ENCODE measurements at regions not wholly inside any gene's neighbourhood (a gene's known extent, or its start where the extent isn't known, plus 50 kb on each side); places are given as distances from the start of the nearest gene placed in this dataset.

DNA sequence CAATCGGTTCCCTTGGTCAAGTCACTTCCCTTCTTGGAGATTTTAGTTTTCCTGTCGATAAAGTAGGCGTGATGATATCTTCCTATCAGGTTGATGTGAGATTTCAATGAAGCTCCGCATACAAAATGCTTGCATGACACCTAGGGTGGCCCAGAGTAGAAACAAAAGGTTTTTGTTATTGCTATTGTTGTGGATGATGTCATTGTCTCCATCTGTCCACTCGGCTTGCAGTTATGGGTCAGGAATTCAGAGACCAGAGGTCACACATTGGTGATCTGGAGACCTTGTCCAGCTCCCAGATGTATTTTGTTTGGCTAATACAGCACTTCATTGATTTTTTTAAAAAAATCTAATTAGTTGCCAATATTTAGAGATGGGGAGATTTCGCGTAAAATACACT, 382.1 kb downstream of the MN1 start:
- no peak overlapping the region for H3K9ac ChIP-seq (ENCODE audit: low read depth, low read length)
- no peak overlapping the region for H3K27ac ChIP-seq (ENCODE audit: low read depth, low read length)
- H3K27me3 ChIP-seq (ENCODE audit: control insufficient read depth, insufficient read depth, low read length), result no peaks in the 10 kb centered on the region
- peaks cover 25% of the 10 kb centered on the region for H3K4me1 ChIP-seq (ENCODE audit: control insufficient read depth, insufficient read depth, low read length)
- no peak overlapping the region for H3K4me3 ChIP-seq (ENCODE audit: low read depth, low read length)
- no peaks in the 10 kb centered on the region for H3K9me3 ChIP-seq (ENCODE audit: control insufficient read depth, insufficient read depth, low read length)
- no peaks in the 10 kb centered on the region for H3K36me3 ChIP-seq (ENCODE audit: control insufficient read depth, insufficient read depth, low read length)

DNA sequence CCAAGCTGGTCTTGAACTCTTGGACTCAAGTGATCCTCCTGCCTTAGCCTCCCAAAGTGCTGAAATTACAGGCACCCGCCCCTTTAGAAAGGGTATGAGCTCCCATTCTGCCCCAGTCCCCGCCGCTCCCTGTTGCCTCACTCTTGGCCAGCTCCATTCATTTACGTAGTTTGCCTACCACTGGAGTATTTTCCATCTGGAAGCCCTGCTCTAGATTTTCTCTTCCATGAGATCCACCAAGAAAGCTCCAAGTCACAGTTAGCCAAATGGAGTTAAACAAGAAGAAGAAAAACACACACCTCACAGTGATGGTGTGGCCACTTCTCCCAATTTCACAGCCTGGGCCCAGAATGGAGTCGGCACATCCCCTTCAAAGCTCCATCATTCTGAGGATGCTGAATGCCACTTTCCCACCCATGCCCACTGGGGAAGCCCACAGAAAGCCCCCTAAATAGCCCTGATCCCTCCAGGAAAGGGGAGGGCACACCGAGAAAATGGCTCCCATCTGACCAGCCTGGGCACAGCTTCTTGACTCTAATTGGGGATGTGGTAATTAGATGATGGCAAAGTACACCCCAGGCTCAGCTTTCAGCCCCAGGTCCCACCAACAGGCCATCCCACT, 381.2 kb downstream of the MN1 start:
- H3K36me3 ChIP-seq (ENCODE audit: control insufficient read depth, insufficient read depth, low read length), result no peaks in the 10 kb centered on the region
- no peak overlapping the region for H3K4me3 ChIP-seq (ENCODE audit: low read depth, low read length)
- H3K27me3 ChIP-seq (ENCODE audit: control insufficient read depth, insufficient read depth, low read length), result no peaks in the 10 kb centered on the region
- no peaks in the 10 kb centered on the region for H3K9me3 ChIP-seq (ENCODE audit: control insufficient read depth, insufficient read depth, low read length)
- H3K27ac ChIP-seq (ENCODE audit: low read depth, low read length), result no peak overlapping the region
- H3K9ac ChIP-seq (ENCODE audit: low read depth, low read length), result no peak overlapping the region
- H3K4me1 ChIP-seq (ENCODE audit: control insufficient read depth, insufficient read depth, low read length), result peaks cover 18% of the 10 kb centered on the region

GRCh38 chr22:27420817-27421361, 380.7 kb downstream of the MN1 start:
- Histone ChIP-seq H3K4me1 (ENCODE audit: control insufficient read depth, insufficient read depth, low read length) (peaks cover 18% of the 10 kb centered on the region), H3K9me3 (ENCODE audit: control insufficient read depth, insufficient read depth, low read length) (no peaks in the 10 kb centered on the region), H3K27ac (ENCODE audit: low read depth, low read length) (no peak overlapping the region), H3K4me3 (ENCODE audit: low read depth, low read length) (no peak overlapping the region), H3K9ac (ENCODE audit: low read depth, low read length) (no peak overlapping the region), H3K36me3 (ENCODE audit: control insufficient read depth, insufficient read depth, low read length) (no peaks in the 10 kb centered on the region), H3K27me3 (ENCODE audit: control insufficient read depth, insufficient read depth, low read length) (no peaks in the 10 kb centered on the region)

DNA sequence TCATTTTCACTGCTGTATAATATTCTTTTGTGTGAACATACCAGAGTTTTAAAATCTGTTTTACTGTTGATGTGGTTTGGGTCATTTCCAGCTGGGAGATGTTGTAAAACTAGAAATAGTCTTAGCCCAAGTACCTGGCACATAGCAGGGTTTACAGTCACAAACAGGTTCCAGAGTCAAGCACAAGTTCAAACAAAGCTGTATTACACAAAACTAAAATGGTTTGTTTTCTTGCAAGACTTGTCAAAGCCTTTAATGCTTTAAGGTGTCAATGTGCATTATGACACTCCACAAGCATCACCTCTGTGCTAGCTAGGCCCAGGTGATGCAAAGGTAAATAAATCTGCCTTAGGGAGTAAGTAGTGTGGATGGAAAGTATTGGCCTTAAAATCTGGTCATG, 379.1 kb downstream of the MN1 start:
- Histone ChIP-seq H3K27ac (ENCODE audit: low read depth, low read length) (no peak overlapping the region), H3K9me3 (ENCODE audit: control insufficient read depth, insufficient read depth, low read length) (no peaks in the 10 kb centered on the region), H3K4me3 (ENCODE audit: low read depth, low read length) (no peak overlapping the region), H3K9ac (ENCODE audit: low read depth, low read length) (no peak overlapping the region), H3K36me3 (ENCODE audit: control insufficient read depth, insufficient read depth, low read length) (no peaks in the 10 kb centered on the region), H3K4me1 (ENCODE audit: control insufficient read depth, insufficient read depth, low read length) (peaks cover 9% of the 10 kb centered on the region), H3K27me3 (ENCODE audit: control insufficient read depth, insufficient read depth, low read length) (no peaks in the 10 kb centered on the region)

DNA sequence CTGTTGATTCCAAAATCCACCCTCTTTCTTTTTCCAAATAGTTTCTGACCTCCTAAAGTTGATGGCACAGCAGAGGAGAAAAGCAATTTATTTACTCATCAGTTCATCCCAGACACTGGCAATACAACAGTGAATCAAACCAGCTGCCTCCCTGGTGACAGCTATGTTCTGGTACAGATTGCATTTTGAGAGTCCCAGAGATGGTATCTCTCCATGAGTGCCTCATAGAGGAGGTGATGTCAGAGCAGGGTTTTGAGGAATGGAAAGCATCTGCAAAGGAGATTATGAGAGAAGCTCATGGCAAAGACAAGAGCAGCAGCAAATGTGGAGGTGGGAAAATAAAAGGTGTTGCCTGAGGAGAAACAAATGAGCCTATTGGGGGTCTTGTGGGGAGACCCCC, 377.2 kb downstream of the MN1 start:
- Histone ChIP-seq H3K27ac (ENCODE audit: low read depth, low read length) (no peak overlapping the region), H3K27me3 (ENCODE audit: control insufficient read depth, insufficient read depth, low read length) (no peaks in the 10 kb centered on the region), H3K9me3 (ENCODE audit: control insufficient read depth, insufficient read depth, low read length) (no peaks in the 10 kb centered on the region), H3K9ac (ENCODE audit: low read depth, low read length) (no peak overlapping the region), H3K4me1 (ENCODE audit: control insufficient read depth, insufficient read depth, low read length) (peaks cover 2% of the 10 kb centered on the region), H3K4me3 (ENCODE audit: low read depth, low read length) (no peak overlapping the region), H3K36me3 (ENCODE audit: control insufficient read depth, insufficient read depth, low read length) (no peaks in the 10 kb centered on the region)

GRCh38 chr22:27429476-27429875, 372.1 kb downstream of the MN1 start:
- H3K27me3 ChIP-seq (ENCODE audit: control insufficient read depth, insufficient read depth, low read length), result no peaks in the 10 kb centered on the region
- no peaks in the 10 kb centered on the region for H3K36me3 ChIP-seq (ENCODE audit: control insufficient read depth, insufficient read depth, low read length)

DNA sequence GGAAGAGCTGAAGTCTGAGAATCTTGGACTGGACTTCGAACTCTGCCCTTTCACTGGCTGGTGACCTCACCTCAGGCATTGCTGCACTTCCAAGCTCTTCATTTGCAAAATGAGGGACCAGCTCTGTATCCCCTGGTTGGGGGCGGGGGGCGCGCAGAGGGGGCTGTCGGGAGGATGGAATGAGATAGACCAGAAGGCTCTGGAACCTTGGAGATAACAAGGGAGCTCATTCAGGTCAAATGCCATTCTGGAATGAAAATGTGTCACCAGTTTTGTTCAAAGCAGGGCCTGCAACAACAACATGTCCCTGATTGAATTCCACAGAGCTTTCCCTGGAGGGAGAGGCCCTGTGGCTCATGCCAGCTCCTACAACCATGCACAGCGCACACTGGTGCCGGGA, 370.5 kb downstream of the MN1 start:
- H3K36me3 ChIP-seq (ENCODE audit: control insufficient read depth, insufficient read depth, low read length), result no peaks in the 10 kb centered on the region
- H3K9me3 ChIP-seq (ENCODE audit: control insufficient read depth, insufficient read depth, low read length), result 0 out of 2 replicates have a peak, but pooled peaks cover 6% of the 10 kb centered on the region
- peaks cover 9% of the 10 kb centered on the region for H3K4me1 ChIP-seq (ENCODE audit: control insufficient read depth, insufficient read depth, low read length)
- H3K27me3 ChIP-seq (ENCODE audit: control insufficient read depth, insufficient read depth, low read length), result no peaks in the 10 kb centered on the region
- H3K4me3 ChIP-seq (ENCODE audit: low read depth, low read length), result no peak overlapping the region
- no peak overlapping the region for H3K27ac ChIP-seq (ENCODE audit: low read depth, low read length)
- no peak overlapping the region for H3K9ac ChIP-seq (ENCODE audit: low read depth, low read length)

More at GRCh38 chr22:27429476-27429875, 372.1 kb downstream of the MN1 start:
- H3K4me3 ChIP-seq (ENCODE audit: low read depth, low read length), result no peak overlapping the region
- 0 out of 2 replicates have a peak, but pooled peaks cover 6% of the 10 kb centered on the region for H3K9me3 ChIP-seq (ENCODE audit: control insufficient read depth, insufficient read depth, low read length)
- H3K27ac ChIP-seq (ENCODE audit: low read depth, low read length), result no peak overlapping the region
- no peak overlapping the region for H3K9ac ChIP-seq (ENCODE audit: low read depth, low read length)
- peaks cover 6% of the 10 kb centered on the region for H3K4me1 ChIP-seq (ENCODE audit: control insufficient read depth, insufficient read depth, low read length)

DNA sequence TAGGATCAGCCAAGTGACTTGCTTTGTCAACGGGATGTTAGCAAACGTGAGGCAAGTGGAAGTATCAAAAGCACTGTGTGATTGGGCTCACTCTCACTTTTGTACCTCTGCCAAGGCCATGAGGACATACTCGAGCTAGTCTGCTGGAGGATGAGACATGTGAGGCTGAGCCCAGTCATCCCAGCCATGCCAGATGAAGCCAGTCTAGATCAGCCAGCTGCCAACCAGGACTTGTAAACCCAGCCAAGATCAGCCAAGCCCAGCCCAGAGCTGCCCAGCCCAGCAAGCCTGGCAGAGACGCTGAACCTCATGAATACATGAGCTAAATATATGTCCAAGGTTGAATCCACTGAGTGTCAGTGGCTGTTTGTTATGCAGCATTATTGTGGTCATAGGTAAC, 369.7 kb downstream of the MN1 start:
- Histone ChIP-seq H3K27ac (ENCODE audit: low read depth, low read length) (no peak overlapping the region), H3K36me3 (ENCODE audit: control insufficient read depth, insufficient read depth, low read length) (no peaks in the 10 kb centered on the region), H3K4me3 (ENCODE audit: low read depth, low read length) (no peak overlapping the region), H3K4me1 (ENCODE audit: control insufficient read depth, insufficient read depth, low read length) (peaks cover 15% of the 10 kb centered on the region), H3K27me3 (ENCODE audit: control insufficient read depth, insufficient read depth, low read length) (no peaks in the 10 kb centered on the region), H3K9me3 (ENCODE audit: control insufficient read depth, insufficient read depth, low read length) (0 out of 2 replicates have a peak, but pooled peaks cover 6% of the 10 kb centered on the region), H3K9ac (ENCODE audit: low read depth, low read length) (no peak overlapping the region)

GRCh38 chr22:27433099-27433498, 368.5 kb downstream of the MN1 start:
- Histone ChIP-seq H3K4me3 (ENCODE audit: low read depth, low read length) (no peak overlapping the region), H3K27me3 (ENCODE audit: control insufficient read depth, insufficient read depth, low read length) (no peaks in the 10 kb centered on the region), H3K4me1 (ENCODE audit: control insufficient read depth, insufficient read depth, low read length) (peaks cover 15% of the 10 kb centered on the region), H3K9ac (ENCODE audit: low read depth, low read length) (no peak overlapping the region), H3K36me3 (ENCODE audit: control insufficient read depth, insufficient read depth, low read length) (no peaks in the 10 kb centered on the region), H3K9me3 (ENCODE audit: control insufficient read depth, insufficient read depth, low read length) (0 out of 2 replicates have a peak, but pooled peaks cover 6% of the 10 kb centered on the region), H3K27ac (ENCODE audit: low read depth, low read length) (no peak overlapping the region)

- peaks cover 15% of the 10 kb centered on the region for H3K4me1 ChIP-seq (ENCODE audit: control insufficient read depth, insufficient read depth, low read length)
- H3K36me3 ChIP-seq (ENCODE audit: control insufficient read depth, insufficient read depth, low read length), result no peaks in the 10 kb centered on the region
- no peaks in the 10 kb centered on the region for H3K27me3 ChIP-seq (ENCODE audit: control insufficient read depth, insufficient read depth, low read length)
- no peak overlapping the region for H3K4me3 ChIP-seq (ENCODE audit: low read depth, low read length)
- H3K9me3 ChIP-seq (ENCODE audit: control insufficient read depth, insufficient read depth, low read length), result 0 out of 2 replicates have a peak, but pooled peaks cover 6% of the 10 kb centered on the region
- no peak overlapping the region for H3K27ac ChIP-seq (ENCODE audit: low read depth, low read length)
- no peak overlapping the region for H3K9ac ChIP-seq (ENCODE audit: low read depth, low read length)
Measured at GRCh38 chr22:27433585-27434190, 367.9 kb downstream of the MN1 start.

- peaks cover 17% of the 10 kb centered on the region for H3K4me1 ChIP-seq (ENCODE audit: control insufficient read depth, insufficient read depth, low read length)
- no peaks in the 10 kb centered on the region for H3K36me3 ChIP-seq (ENCODE audit: control insufficient read depth, insufficient read depth, low read length)
- no peak overlapping the region for H3K9ac ChIP-seq (ENCODE audit: low read depth, low read length)
- 0 out of 2 replicates have a peak, but pooled peaks cover 6% of the 10 kb centered on the region for H3K9me3 ChIP-seq (ENCODE audit: control insufficient read depth, insufficient read depth, low read length)
- no peak overlapping the region for H3K4me3 ChIP-seq (ENCODE audit: low read depth, low read length)
- no peak overlapping the region for H3K27ac ChIP-seq (ENCODE audit: low read depth, low read length)
- H3K27me3 ChIP-seq (ENCODE audit: control insufficient read depth, insufficient read depth, low read length), result no peaks in the 10 kb centered on the region
Measured at GRCh38 chr22:27434898-27435297, 366.7 kb downstream of the MN1 start.

Data from HUES48 (cell line).